Daoy (cell line): ENCODE measurements at regions not wholly inside any gene's neighbourhood (a gene's known extent, or its start where the extent isn't known, plus 50 kb on each side); places are given as distances from the start of the nearest gene placed in this dataset.

ENCODE experiments used
- DNase-seq: peaks from one replicate; pipeline ENCODE4 v3.0.0-alpha.2; 2015; ENCODE audit warnings: low read depth

GRCh38 chr21:25029580-25029979 lies 577.7 kb downstream of the MRPL39 start:
- no peak for DNase-seq

- DNase-seq = no peak
Observed at GRCh38 chr21:25025596-25025995, 581.7 kb downstream of the MRPL39 start.

GRCh38 chr21:25024639-25025038 lies 582.6 kb downstream of the MRPL39 start:
- DNase-seq = no peak

- DNase-seq = no peak
Observed at GRCh38 chr21:25005388-25005787, 601.9 kb downstream of the MRPL39 start.

- DNase-seq = no peak
Observed at GRCh38 chr21:25002676-25003075, 604.6 kb downstream of the MRPL39 start.

GRCh38 chr21:24995216-24995615 lies 612.1 kb downstream of the MRPL39 start:
- DNase-seq = no peak

- DNase-seq = no peak
Observed at GRCh38 chr21:24994717-24995116, 612.6 kb downstream of the MRPL39 start.

GRCh38 chr21:24989516-24989915 lies 617.8 kb downstream of the MRPL39 start:
- no peak for DNase-seq

GRCh38 chr21:24988941-24989340 lies 618.3 kb downstream of the MRPL39 start:
- DNase-seq = no peak

- DNase-seq = no peak
Observed at GRCh38 chr21:24976238-24976637, 631.0 kb downstream of the MRPL39 start.

GRCh38 chr21:24969068-24969467 lies 638.2 kb downstream of the MRPL39 start:
- no peak for DNase-seq

- DNase-seq = no peak
Observed at GRCh38 chr21:24955275-24955961, 651.9 kb downstream of the MRPL39 start.

GRCh38 chr21:24948186-24948585 lies 659.1 kb downstream of the MRPL39 start:
- no peak for DNase-seq

GRCh38 chr21:24945910-24946309 lies 661.4 kb downstream of the MRPL39 start:
- DNase-seq = no peak

GRCh38 chr21:24941316-24942185 lies 665.7 kb downstream of the MRPL39 start:
- no peak for DNase-seq

- no peak for DNase-seq
Observed at GRCh38 chr21:24939291-24939690, 668.0 kb downstream of the MRPL39 start.

GRCh38 chr21:24938573-24938972 lies 668.7 kb downstream of the MRPL39 start:
- no peak for DNase-seq

GRCh38 chr21:24935991-24936390 lies 671.3 kb downstream of the MRPL39 start:
- DNase-seq = no peak

GRCh38 chr21:24910591-24910990 lies 696.7 kb downstream of the MRPL39 start:
- DNase-seq = no peak

GRCh38 chr21:24903994-24904635 lies 703.2 kb downstream of the MRPL39 start:
- DNase-seq = no peak

- DNase-seq = no peak
Observed at GRCh38 chr21:24899138-24899537, 708.1 kb downstream of the MRPL39 start.

GRCh38 chr21:24897883-24898282 lies 709.4 kb downstream of the MRPL39 start:
- DNase-seq = no peak

- DNase-seq = no peak
Observed at GRCh38 chr21:24896735-24897124, 710.6 kb downstream of the MRPL39 start.
